ENCODE measurements at regions not wholly inside any gene's neighbourhood (a gene's known extent, or its start where the extent isn't known, plus 50 kb on each side); places are given as distances from the start of the nearest gene placed in this dataset.
"Not testable (repeated sequence)": the region's sequence is repeated elsewhere in the genome, so short reads cannot be mapped to it uniquely, and the experiment has no call there.

DNA sequence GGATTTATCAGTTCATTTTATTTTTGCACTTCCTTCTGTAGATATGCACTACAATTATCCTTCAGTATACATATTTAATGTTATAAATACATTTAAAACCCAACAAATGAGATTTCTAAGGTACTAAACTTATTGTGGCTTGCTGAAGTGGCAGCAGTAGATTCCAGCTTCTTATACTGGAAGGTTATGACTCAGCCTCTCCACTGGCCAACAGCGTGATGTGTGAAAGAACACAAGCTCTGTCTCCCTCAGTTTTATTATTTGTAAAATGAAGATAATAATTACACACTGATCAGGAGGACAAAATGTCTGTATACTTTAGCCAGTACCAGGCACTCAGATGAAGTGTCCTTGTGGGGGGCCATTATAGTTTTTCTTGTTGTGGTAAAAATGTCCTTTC lies 1147.1 kb downstream of the CNTNAP5 start:
- peaks cover 0 to 4% (median 0%) of the 10 kb centered on the region in 3 donors for H3K36me3 Mint-ChIP-seq
- ATAC-seq (no peak), DNase-seq (no peak)
- H3K27ac Mint-ChIP-seq, result no peak overlapping the region
- H3K4me3 Mint-ChIP-seq, result no peak overlapping the region
- POLR2A ChIA-PET, result no interaction called here
- no peaks in the 10 kb centered on the region for H3K4me1 Mint-ChIP-seq
- peaks cover 0 to 22% (median 6%) of the 10 kb centered on the region in 9 donors for H3K9me3 Mint-ChIP-seq
- H3K27me3 Mint-ChIP-seq, result no peaks in the 10 kb centered on the region

- POLR2A ChIA-PET, result no interaction called here
- Mint-ChIP-seq H3K27me3 (no peaks in the 10 kb centered on the region), H3K4me1 (no peaks in the 10 kb centered on the region), H3K27ac (no peak overlapping the region), H3K36me3 (no peaks in the 10 kb centered on the region), H3K4me3 (no peak overlapping the region), H3K9me3 (peaks cover 0 to 8% (median 6%) of the 10 kb centered on the region in 9 donors)
- DNase-seq (no peak), ATAC-seq (no peak)
These were observed 1150.3 kb downstream of the CNTNAP5 start for GRCh38 chr2:125175415-125175814.

DNA sequence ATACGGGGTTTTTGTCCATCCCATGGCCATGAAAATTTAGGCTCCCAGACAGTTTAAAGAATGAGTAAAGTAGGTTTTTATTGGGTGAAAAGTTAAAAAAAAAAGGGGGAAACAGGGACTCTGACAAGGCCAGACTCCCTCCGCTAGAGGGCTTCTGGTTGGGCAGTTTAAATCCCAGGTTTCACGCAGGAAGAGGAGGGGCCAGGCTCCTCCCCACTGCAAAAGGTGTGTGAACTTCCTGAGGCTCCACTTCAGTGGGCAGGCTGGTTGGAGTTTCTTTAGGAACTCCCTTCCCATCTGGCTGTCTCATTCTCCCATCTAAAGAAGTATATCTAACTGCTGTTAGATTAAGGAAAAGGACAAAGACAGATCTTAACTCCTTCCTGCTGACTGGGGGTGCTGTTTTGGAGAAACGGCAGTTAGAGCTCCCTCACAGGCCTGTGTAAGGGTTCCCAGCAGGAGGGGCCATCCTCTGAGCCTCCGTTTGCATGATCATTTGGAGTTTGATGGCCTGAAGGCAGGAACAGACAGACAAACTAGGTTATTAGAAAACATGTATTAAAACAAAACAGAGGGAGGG lies 1160.7 kb downstream of the CNTNAP5 start:
- ATAC-seq (no peak), DNase-seq (no peak)
- POLR2A ChIA-PET, result no interaction called here
- Mint-ChIP-seq H3K27me3 (no peaks in the 10 kb centered on the region), H3K36me3 (peaks cover 0 to 4% (median 0%) of the 10 kb centered on the region in 3 donors), H3K4me3 (no peak overlapping the region), H3K9me3 (peaks cover 0 to 34% (median 6%) of the 10 kb centered on the region in 9 donors), H3K4me1 (no peaks in the 10 kb centered on the region), H3K27ac (no peak overlapping the region)

- ATAC-seq (no peak), DNase-seq (no peak)
- peaks cover 2 to 32% (median 9%) of the 10 kb centered on the region in 9 donors for H3K9me3 Mint-ChIP-seq
- POLR2A ChIA-PET, result no interaction called here
- H3K27me3 Mint-ChIP-seq, result no peaks in the 10 kb centered on the region
- H3K4me1 Mint-ChIP-seq, result no peaks in the 10 kb centered on the region
- H3K36me3 Mint-ChIP-seq, result no peaks in the 10 kb centered on the region
- H3K27ac Mint-ChIP-seq, result no peak overlapping the region
- no peak overlapping the region for H3K4me3 Mint-ChIP-seq
These were observed 1182.3 kb downstream of the CNTNAP5 start for GRCh38 chr2:125207431-125207830.

DNA sequence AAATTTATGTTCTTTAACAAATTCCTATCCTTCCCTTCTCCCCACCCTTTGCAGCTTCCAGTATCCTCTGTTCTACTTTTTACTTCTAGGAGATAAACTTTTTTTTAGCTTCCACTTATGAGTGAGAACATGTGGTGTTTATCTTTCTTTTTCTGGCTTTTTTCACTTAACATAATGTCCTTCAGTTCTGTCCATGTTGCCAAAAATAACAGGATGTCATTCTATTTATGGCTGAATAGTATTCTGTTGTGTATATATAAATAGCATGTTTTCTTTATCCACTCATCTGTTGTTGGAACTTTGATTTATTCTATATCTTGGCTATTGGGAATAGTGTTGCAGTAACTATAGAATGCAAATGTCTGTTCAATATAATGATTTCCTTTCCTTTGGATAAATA lies 1191.2 kb downstream of the CNTNAP5 start:
- Mint-ChIP-seq H3K4me3 (no peak overlapping the region), H3K27ac (no peak overlapping the region), H3K9me3 (peaks cover 6 to 61% (median 30%) of the 10 kb centered on the region in 9 donors), H3K36me3 (peaks cover 0 to 5% (median 0%) of the 10 kb centered on the region in 3 donors), H3K4me1 (no peaks in the 10 kb centered on the region), H3K27me3 (no peaks in the 10 kb centered on the region)
- no peak for DNase-seq
- no peak for ATAC-seq
- POLR2A ChIA-PET, result no interaction called here

GRCh38 chr2:125224188-125224587 lies 1199.1 kb downstream of the CNTNAP5 start:
- no peak for ATAC-seq
- peak in 1 of 10 donors; percentile 52 for DNase-seq
- Mint-ChIP-seq H3K36me3 (peaks cover 0 to 5% (median 0%) of the 10 kb centered on the region in 3 donors), H3K27ac (no peak overlapping the region), H3K4me3 (no peak overlapping the region), H3K27me3 (no peaks in the 10 kb centered on the region), H3K4me1 (no peaks in the 10 kb centered on the region), H3K9me3 (peaks cover 1 to 38% (median 21%) of the 10 kb centered on the region in 9 donors)
- POLR2A ChIA-PET, result no interaction called here

GRCh38 chr2:125224830-125225229 lies 1199.7 kb downstream of the CNTNAP5 start:
- H3K4me1 Mint-ChIP-seq, result no peaks in the 10 kb centered on the region
- no peaks in the 10 kb centered on the region for H3K27me3 Mint-ChIP-seq
- DNase-seq (no peak), ATAC-seq (no peak)
- H3K9me3 Mint-ChIP-seq, result peaks cover 1 to 32% (median 21%) of the 10 kb centered on the region in 9 donors
- H3K27ac Mint-ChIP-seq, result no peak overlapping the region
- POLR2A ChIA-PET, result no interaction called here
- no peak overlapping the region for H3K4me3 Mint-ChIP-seq
- peaks cover 0 to 5% (median 0%) of the 10 kb centered on the region in 3 donors for H3K36me3 Mint-ChIP-seq

GRCh38 chr2:125227843-125228392 lies 1202.8 kb downstream of the CNTNAP5 start:
- no peak for DNase-seq
- POLR2A ChIA-PET, result no interaction called here
- peaks cover 1 to 17% (median 7%) of the 10 kb centered on the region in 9 donors for H3K9me3 Mint-ChIP-seq
- no peak for ATAC-seq
- H3K27me3 Mint-ChIP-seq, result no peaks in the 10 kb centered on the region
- H3K27ac Mint-ChIP-seq, result no peak overlapping the region
- H3K36me3 Mint-ChIP-seq, result peaks cover 0 to 3% (median 0%) of the 10 kb centered on the region in 3 donors
- H3K4me1 Mint-ChIP-seq, result no peaks in the 10 kb centered on the region
- H3K4me3 Mint-ChIP-seq, result no peak overlapping the region

- no peak overlapping the region for H3K4me3 Mint-ChIP-seq
- POLR2A ChIA-PET, result no interaction called here
- H3K36me3 Mint-ChIP-seq, result no peaks in the 10 kb centered on the region
- H3K4me1 Mint-ChIP-seq, result no peaks in the 10 kb centered on the region
- no peak for ATAC-seq
- H3K27me3 Mint-ChIP-seq, result no peaks in the 10 kb centered on the region
- H3K27ac Mint-ChIP-seq, result no peak overlapping the region
- H3K9me3 Mint-ChIP-seq, result peaks cover 0 to 17% (median 7%) of the 10 kb centered on the region in 9 donors
- no peak for DNase-seq
These were observed 1215.8 kb downstream of the CNTNAP5 start for GRCh38 chr2:125240870-125241269.

DNA sequence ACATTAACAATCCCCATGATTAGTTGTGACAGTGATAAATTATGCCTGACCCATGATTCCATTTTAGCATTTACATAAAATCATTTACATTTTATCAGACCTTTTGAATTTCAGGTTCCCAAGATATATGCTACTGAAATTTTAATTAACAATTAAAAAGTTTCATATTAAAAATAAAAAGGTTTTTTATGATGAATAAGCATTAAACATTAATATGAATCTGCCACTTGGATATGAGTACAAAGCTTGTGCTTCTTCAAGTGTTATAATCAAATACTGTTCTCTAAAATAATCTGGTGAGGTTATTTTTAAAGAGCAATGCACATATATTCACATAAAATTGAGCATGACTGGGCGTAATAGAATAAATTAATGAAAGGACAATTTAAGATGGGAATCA lies 1218.0 kb downstream of the CNTNAP5 start:
- Mint-ChIP-seq H3K9me3 (peaks cover 0 to 17% (median 7%) of the 10 kb centered on the region in 9 donors), H3K36me3 (no peaks in the 10 kb centered on the region), H3K27ac (no peak overlapping the region), H3K4me1 (no peaks in the 10 kb centered on the region), H3K4me3 (no peak overlapping the region), H3K27me3 (no peaks in the 10 kb centered on the region)
- DNase-seq (no peak), ATAC-seq (no peak)
- POLR2A ChIA-PET, result no interaction called here

DNA sequence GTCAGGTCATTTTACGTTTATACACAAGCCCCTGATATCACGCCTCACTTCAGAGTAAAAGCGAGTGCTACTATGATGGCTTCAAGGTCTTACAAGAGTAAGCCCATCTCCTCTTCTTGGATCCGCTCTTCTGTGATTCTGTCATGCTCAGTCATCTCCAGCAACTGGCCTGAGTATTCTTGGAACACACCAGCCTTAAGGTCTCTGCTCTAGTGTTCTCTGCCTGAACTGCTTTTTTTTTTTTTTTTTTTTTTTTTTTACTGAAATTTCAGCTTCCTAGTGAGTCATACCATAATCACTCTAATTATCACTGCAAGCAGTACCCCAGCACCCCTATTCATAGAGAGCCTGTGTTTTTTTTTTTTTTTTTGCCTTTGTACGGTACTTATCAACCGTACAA lies 1228.9 kb downstream of the CNTNAP5 start:
- Mint-ChIP-seq H3K36me3 (no peaks in the 10 kb centered on the region), H3K4me3 (no peak overlapping the region), H3K27ac (no peak overlapping the region), H3K9me3 (peaks cover 0 to 11% (median 1%) of the 10 kb centered on the region in 9 donors), H3K4me1 (no peaks in the 10 kb centered on the region), H3K27me3 (no peaks in the 10 kb centered on the region)
- DNase-seq (no peak), ATAC-seq (no peak)
- POLR2A ChIA-PET, result no interaction called here

GRCh38 chr2:125259451-125259850 lies 1234.4 kb downstream of the CNTNAP5 start:
- no peak for DNase-seq
- POLR2A ChIA-PET, result no interaction called here
- peak overlapping the region in 1 of 10 donors; percentile 14 for H3K4me3 Mint-ChIP-seq
- H3K27me3 Mint-ChIP-seq, result no peaks in the 10 kb centered on the region
- ATAC-seq, result no peak
- no peaks in the 10 kb centered on the region for H3K36me3 Mint-ChIP-seq
- H3K4me1 Mint-ChIP-seq, result no peaks in the 10 kb centered on the region
- no peak overlapping the region for H3K27ac Mint-ChIP-seq
- H3K9me3 Mint-ChIP-seq, result peaks cover 0 to 26% (median 8%) of the 10 kb centered on the region in 9 donors

DNA sequence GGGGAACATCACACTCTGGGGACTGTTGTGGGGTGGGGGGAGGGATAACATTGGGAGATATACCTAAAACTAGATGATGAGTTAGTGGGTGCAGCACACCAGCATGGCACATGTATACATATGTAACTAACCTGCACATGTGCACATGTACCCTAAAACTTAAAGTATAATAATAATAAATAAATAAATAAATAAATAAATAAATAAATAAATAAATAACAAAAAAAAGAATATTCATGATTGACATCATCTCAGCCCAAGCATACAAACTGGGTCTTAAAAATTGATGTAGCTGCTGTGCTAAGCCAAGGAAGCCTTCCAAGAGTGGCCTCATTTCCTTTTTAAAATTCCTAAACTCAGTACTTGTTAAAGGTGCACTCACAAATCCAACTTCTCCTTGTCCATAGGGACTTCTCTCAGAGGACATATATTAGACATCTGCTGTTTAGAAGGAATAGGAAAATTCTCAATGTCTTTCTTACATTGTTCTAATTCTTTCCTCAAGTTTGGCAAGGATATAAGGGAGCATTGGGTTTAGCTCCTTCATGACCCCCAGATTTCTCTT lies 1235.4 kb downstream of the CNTNAP5 start:
- POLR2A ChIA-PET, H3K4me1 Mint-ChIP-seq, H3K27ac Mint-ChIP-seq, H3K36me3 Mint-ChIP-seq, DNase-seq, H3K27me3 Mint-ChIP-seq, ATAC-seq, H3K4me3 Mint-ChIP-seq: not testable (repeated sequence)
- peaks cover 0 to 26% (median 8%) of the 10 kb centered on the region in 9 donors for H3K9me3 Mint-ChIP-seq

GRCh38 chr2:125264453-125264852 lies 1239.4 kb downstream of the CNTNAP5 start:
- no peaks in the 10 kb centered on the region for H3K36me3 Mint-ChIP-seq
- POLR2A ChIA-PET, result no interaction called here

More at GRCh38 chr2:125264453-125264852, 1239.4 kb downstream of the CNTNAP5 start:
- Mint-ChIP-seq H3K27ac (no peak overlapping the region), H3K27me3 (no peaks in the 10 kb centered on the region), H3K4me3 (no peak overlapping the region), H3K9me3 (peaks cover 0 to 18% (median 8%) of the 10 kb centered on the region in 9 donors), H3K4me1 (no peaks in the 10 kb centered on the region)
- ATAC-seq (no peak), DNase-seq (no peak)

Measured in naive thymus-derived CD8-positive, alpha-beta T cell (primary cell).